ENCODE measurements at regions not wholly inside any gene's neighbourhood (a gene's known extent, or its start where the extent isn't known, plus 50 kb on each side); places are given as distances from the start of the nearest gene placed in this dataset.

GRCh38 chrX:106437407-106437806, 174.4 kb upstream of the RADX start:
- Mint-ChIP-seq H3K27me3 (ENCODE audit: low read depth) (no peaks in the 10 kb centered on the region), H3K4me3 (no peak overlapping the region), H3K27ac (ENCODE audit: unreplicated experiment) (peak overlapping the region; percentile 32), H3K36me3 (ENCODE audit: low read depth) (no peaks in the 10 kb centered on the region), H3K4me1 (peaks cover 7% of the 10 kb centered on the region), H3K9me3 (peaks cover 9% of the 10 kb centered on the region)
- no peak for DNase-seq (ENCODE audit: low read depth, low spot score)
- TF ChIP-seq, protein P1, sequence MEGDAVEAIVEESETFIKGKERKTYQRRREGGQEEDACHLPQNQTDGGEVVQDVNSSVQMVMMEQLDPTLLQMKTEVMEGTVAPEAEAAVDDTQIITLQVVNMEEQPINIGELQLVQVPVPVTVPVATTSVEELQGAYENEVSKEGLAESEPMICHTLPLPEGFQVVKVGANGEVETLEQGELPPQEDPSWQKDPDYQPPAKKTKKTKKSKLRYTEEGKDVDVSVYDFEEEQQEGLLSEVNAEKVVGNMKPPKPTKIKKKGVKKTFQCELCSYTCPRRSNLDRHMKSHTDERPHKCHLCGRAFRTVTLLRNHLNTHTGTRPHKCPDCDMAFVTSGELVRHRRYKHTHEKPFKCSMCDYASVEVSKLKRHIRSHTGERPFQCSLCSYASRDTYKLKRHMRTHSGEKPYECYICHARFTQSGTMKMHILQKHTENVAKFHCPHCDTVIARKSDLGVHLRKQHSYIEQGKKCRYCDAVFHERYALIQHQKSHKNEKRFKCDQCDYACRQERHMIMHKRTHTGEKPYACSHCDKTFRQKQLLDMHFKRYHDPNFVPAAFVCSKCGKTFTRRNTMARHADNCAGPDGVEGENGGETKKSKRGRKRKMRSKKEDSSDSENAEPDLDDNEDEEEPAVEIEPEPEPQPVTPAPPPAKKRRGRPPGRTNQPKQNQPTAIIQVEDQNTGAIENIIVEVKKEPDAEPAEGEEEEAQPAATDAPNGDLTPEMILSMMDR (conservative IDR thresholded peaks at IDR 0.05): no peak

GRCh38 chrX:106450405-106450804, 161.4 kb upstream of the RADX start:
- H3K36me3 Mint-ChIP-seq (ENCODE audit: low read depth): no peaks in the 10 kb centered on the region

GRCh38 chrX:106451933-106452332, 159.8 kb upstream of the RADX start:
- TF ChIP-seq, protein P1 (conservative IDR thresholded peaks at IDR 0.05): no peak
- Mint-ChIP-seq H3K36me3 (ENCODE audit: low read depth) (no peaks in the 10 kb centered on the region), H3K9me3 (peaks cover 20% of the 10 kb centered on the region), H3K4me3 (no peak overlapping the region), H3K27ac (ENCODE audit: unreplicated experiment) (no peak overlapping the region), H3K27me3 (ENCODE audit: low read depth) (no peaks in the 10 kb centered on the region), H3K4me1 (no peaks in the 10 kb centered on the region)
- DNase-seq (ENCODE audit: low read depth, low spot score): no peak

More at GRCh38 chrX:106450405-106450804, 161.4 kb upstream of the RADX start:
- Mint-ChIP-seq H3K27me3 (ENCODE audit: low read depth) (peaks cover 3% of the 10 kb centered on the region), H3K4me1 (no peaks in the 10 kb centered on the region), H3K4me3 (no peak overlapping the region), H3K27ac (ENCODE audit: unreplicated experiment) (no peak overlapping the region), H3K9me3 (peaks cover 20% of the 10 kb centered on the region)
- no peak for DNase-seq (ENCODE audit: low read depth, low spot score)
- TF ChIP-seq, protein P1 (conservative IDR thresholded peaks at IDR 0.05): no peak

DNA sequence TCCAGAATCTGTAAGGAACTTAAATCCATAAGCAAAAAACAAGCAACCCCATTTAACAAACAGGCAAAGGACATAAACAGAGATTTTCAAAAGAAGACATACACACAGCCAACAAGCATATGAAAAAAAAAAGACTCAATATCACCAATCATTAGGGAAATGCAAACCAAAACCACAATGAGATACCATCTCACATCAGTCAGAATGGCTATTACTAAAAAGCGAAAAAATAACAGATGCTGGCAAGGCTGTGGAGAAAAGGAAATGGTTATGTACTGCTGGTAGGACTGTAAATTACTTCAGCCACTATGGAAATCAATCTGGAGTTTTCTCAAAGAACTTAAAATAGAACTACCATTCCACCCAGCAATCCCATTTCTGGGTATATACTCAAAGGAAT, 156.8 kb upstream of the RADX start:
- H3K27ac Mint-ChIP-seq (ENCODE audit: unreplicated experiment): no peak overlapping the region
- H3K4me1 Mint-ChIP-seq: no peaks in the 10 kb centered on the region
- peaks cover 24% of the 10 kb centered on the region for H3K9me3 Mint-ChIP-seq
- TF ChIP-seq, protein P1 (conservative IDR thresholded peaks at IDR 0.05): no peak
- H3K4me3 Mint-ChIP-seq: no peak overlapping the region
- H3K27me3 Mint-ChIP-seq (ENCODE audit: low read depth): no peaks in the 10 kb centered on the region
- DNase-seq (ENCODE audit: low read depth, low spot score): no peak
- H3K36me3 Mint-ChIP-seq (ENCODE audit: low read depth): peaks cover 2% of the 10 kb centered on the region

GRCh38 chrX:106457802-106458201, 154.0 kb upstream of the RADX start:
- TF ChIP-seq, protein P1 (conservative IDR thresholded peaks at IDR 0.05): no peak
- Mint-ChIP-seq H3K4me3 (no peak overlapping the region), H3K27me3 (ENCODE audit: low read depth) (no peaks in the 10 kb centered on the region), H3K4me1 (no peaks in the 10 kb centered on the region), H3K36me3 (ENCODE audit: low read depth) (peaks cover 2% of the 10 kb centered on the region), H3K9me3 (peaks cover 26% of the 10 kb centered on the region), H3K27ac (ENCODE audit: unreplicated experiment) (no peak overlapping the region)
- DNase-seq (ENCODE audit: low read depth, low spot score): no peak

- TF ChIP-seq, protein P1 (conservative IDR thresholded peaks at IDR 0.05): no peak
- H3K9me3 Mint-ChIP-seq: no peaks in the 10 kb centered on the region
- no peak for DNase-seq (ENCODE audit: low read depth, low spot score)
- no peaks in the 10 kb centered on the region for H3K36me3 Mint-ChIP-seq (ENCODE audit: low read depth)
- no peak overlapping the region for H3K27ac Mint-ChIP-seq (ENCODE audit: unreplicated experiment)
- H3K4me3 Mint-ChIP-seq: no peak overlapping the region
- H3K27me3 Mint-ChIP-seq (ENCODE audit: low read depth): no peaks in the 10 kb centered on the region
- H3K4me1 Mint-ChIP-seq: no peaks in the 10 kb centered on the region
These were observed 144.4 kb upstream of the RADX start for GRCh38 chrX:106467422-106467821.
